Activated CD8-positive, alpha-beta T cell treated with anti-CD3 and anti-CD28 coated beads, Interleukin-2, amount 10 ng/mL, durations not matched to agents 7 days and 5 days (primary cell): ENCODE measurements at regions not wholly inside any gene's neighbourhood (a gene's known extent, or its start where the extent isn't known, plus 50 kb on each side); places are given as distances from the start of the nearest gene placed in this dataset.
"Not testable (repeated sequence)": the region's sequence is repeated elsewhere in the genome, so short reads cannot be mapped to it uniquely, and the experiment has no call there.

Source experiments
- ATAC-seq: fragments of 150-1000 bp; cut with Tn5 transposase; one replicate; pipeline ENCODE4 v1.10.0; 2021; ENCODE audit warnings: moderate library complexity
- CTCF ChIA-PET: fragments of 350-600 bp; sonication (Branson Sonifier 250); formaldehyde crosslinking; loops from one replicate; lab custom pipeline; 2021; ENCODE audit warnings: antibody characterized with exemption; lab: Charles Lee
- POLR2A ChIA-PET: fragments of 350-600 bp; sonication (Branson Sonifier 250); formaldehyde crosslinking; loops from one replicate; lab custom pipeline; 2021; ENCODE audit warnings: antibody characterized with exemption; lab: Charles Lee
- DNase-seq: peaks from one replicate; pipeline ENCODE4 v3.0.0-alpha.2; 2020
- H3K27ac Mint-ChIP-seq: one replicate; pipeline ENCODE4 v1.8.0; 2021; ENCODE audit warnings: mild to moderate bottlenecking, mixed read lengths
- H3K27me3 Mint-ChIP-seq: one replicate; pipeline ENCODE4 v1.8.0; 2021; ENCODE audit warnings: low read depth, mixed read lengths
- H3K36me3 Mint-ChIP-seq: one replicate; pipeline ENCODE4 v1.8.0; 2021; ENCODE audit warnings: low read depth, mixed read lengths
- H3K4me1 Mint-ChIP-seq: one replicate; pipeline ENCODE4 v1.8.0; 2021; ENCODE audit warnings: low read depth, mixed read lengths
- H3K4me3 Mint-ChIP-seq: one replicate; pipeline ENCODE4 v1.8.0; 2021; ENCODE audit warnings: mild to moderate bottlenecking, mixed read lengths
- H3K9me3 Mint-ChIP-seq: one replicate; pipeline ENCODE4 v1.8.0; 2022; ENCODE audit warnings: mixed read lengths; ENCODE audit not compliant: insufficient read depth

DNA sequence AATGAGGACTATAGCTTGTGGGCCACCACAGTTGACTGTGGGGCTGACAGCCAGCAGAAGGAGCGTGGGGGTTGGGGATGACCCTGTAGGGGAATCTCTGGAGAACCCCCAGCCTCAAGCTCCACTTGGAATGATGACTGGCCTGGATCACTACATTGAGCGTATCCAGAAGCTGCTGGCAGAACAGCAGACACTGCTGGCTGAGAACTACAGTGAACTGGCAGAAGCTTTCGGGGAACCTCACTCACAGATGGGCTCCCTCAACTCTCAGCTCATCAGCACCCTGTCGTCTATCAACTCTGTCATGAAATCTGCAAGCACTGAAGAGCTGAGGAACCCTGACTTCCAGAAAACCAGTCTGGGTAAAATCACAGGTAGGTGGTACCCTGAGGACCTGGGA lies 128.4 kb upstream of the DMRT1 start:
- DNase-seq (no peak), ATAC-seq (no peak)
- Mint-ChIP-seq H3K27ac (no peak overlapping the region), H3K36me3 (peaks cover 5% of the 10 kb centered on the region), H3K4me3 (no peak overlapping the region), H3K9me3 (no peaks in the 10 kb centered on the region), H3K4me1 (peaks cover 8% of the 10 kb centered on the region), H3K27me3 (peaks cover 5% of the 10 kb centered on the region)
- CTCF ChIA-PET: interaction anchor here (1.4 kb wide), 1 partner anchor 100 kb away, joined by 5 read pairs; no protein-coding TSS in a partner anchor
- POLR2A ChIA-PET: interaction anchor here (1.0 kb wide), 1 partner anchor 10 kb away, joined by 3 read pairs; no protein-coding TSS in a partner anchor

- DNase-seq (no peak), ATAC-seq (no peak)
- H3K27me3 Mint-ChIP-seq: peaks cover 2% of the 10 kb centered on the region
- H3K4me3 Mint-ChIP-seq: no peak overlapping the region
- POLR2A ChIA-PET: no interaction called here
- H3K27ac Mint-ChIP-seq: no peak overlapping the region
- peaks cover 5% of the 10 kb centered on the region for H3K36me3 Mint-ChIP-seq
- no peaks in the 10 kb centered on the region for H3K4me1 Mint-ChIP-seq
- CTCF ChIA-PET: interaction anchor here (1.5 kb wide), 1 partner anchor 66 kb away, joined by 3 read pairs; no protein-coding TSS in a partner anchor
- no peaks in the 10 kb centered on the region for H3K9me3 Mint-ChIP-seq
Observed at GRCh38 chr9:714675-715074, 126.8 kb upstream of the DMRT1 start.

GRCh38 chr9:715300-715699 lies 126.2 kb upstream of the DMRT1 start:
- Mint-ChIP-seq H3K27me3 (no peaks in the 10 kb centered on the region), H3K9me3 (no peaks in the 10 kb centered on the region), H3K27ac (no peak overlapping the region), H3K4me3 (no peak overlapping the region), H3K36me3 (peaks cover 5% of the 10 kb centered on the region), H3K4me1 (no peaks in the 10 kb centered on the region)
- POLR2A ChIA-PET: no interaction called here
- ATAC-seq (no peak), DNase-seq (no peak)
- CTCF ChIA-PET: interaction anchor here (1.4 to 1.5 kb wide), 2 partner anchors 8 to 67 kb away, joined by 3 to 4 read pairs; no protein-coding TSS in a partner anchor

- ATAC-seq: no peak
- H3K36me3 Mint-ChIP-seq: peaks cover 2% of the 10 kb centered on the region
- H3K27me3 Mint-ChIP-seq: no peaks in the 10 kb centered on the region
- H3K4me1 Mint-ChIP-seq: no peaks in the 10 kb centered on the region
- ChIA-PET POLR2A (no interaction called here), CTCF (interaction anchor here (1.4 to 1.5 kb wide), 2 partner anchors 9 to 67 kb away, joined by 3 to 4 read pairs; no protein-coding TSS in a partner anchor)
- H3K9me3 Mint-ChIP-seq: no peaks in the 10 kb centered on the region
- DNase-seq: no peak
- no peak overlapping the region for H3K4me3 Mint-ChIP-seq
- H3K27ac Mint-ChIP-seq: no peak overlapping the region
Observed at GRCh38 chr9:715743-716400, 125.6 kb upstream of the DMRT1 start.

GRCh38 chr9:717722-718121 lies 123.8 kb upstream of the DMRT1 start:
- no peaks in the 10 kb centered on the region for H3K27me3 Mint-ChIP-seq

DNA sequence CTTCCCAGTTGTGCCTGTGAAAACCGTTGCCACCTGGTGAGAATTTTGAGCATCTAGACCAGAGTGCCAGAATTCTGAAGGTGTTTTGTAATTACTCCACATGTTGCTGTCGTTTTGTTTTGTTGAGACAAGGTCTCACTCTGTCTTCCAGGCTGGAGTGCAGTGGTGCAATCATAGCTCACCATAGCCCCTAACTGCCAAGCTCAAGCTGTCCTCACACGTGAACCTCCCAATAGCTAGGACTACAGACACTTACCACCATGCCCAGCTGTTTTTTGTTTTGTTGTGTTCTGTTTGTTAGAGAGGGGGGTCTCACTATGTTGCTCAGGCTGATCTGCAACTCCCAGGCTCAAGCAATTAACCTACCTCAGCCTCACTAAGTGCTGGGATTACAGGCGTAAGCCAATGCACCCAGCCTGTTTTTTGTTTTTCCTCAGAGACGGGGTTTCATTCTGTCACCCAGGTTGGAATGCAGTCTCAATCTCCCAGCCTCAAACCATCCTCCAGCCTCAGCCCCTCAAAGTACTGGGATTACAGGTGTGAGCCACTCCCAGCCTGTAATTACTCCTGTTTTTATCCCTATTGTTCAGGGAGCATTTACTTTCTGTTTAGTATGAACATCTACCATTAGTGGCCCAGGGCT lies 121.1 kb upstream of the DMRT1 start:
- no peaks in the 10 kb centered on the region for H3K9me3 Mint-ChIP-seq
- no peak overlapping the region for H3K4me3 Mint-ChIP-seq
- no peak for ATAC-seq
- H3K27me3 Mint-ChIP-seq: no peaks in the 10 kb centered on the region
- H3K27ac Mint-ChIP-seq: no peak overlapping the region
- ChIA-PET POLR2A (no interaction called here), CTCF (no interaction called here)
- no peak for DNase-seq
- H3K4me1 Mint-ChIP-seq: no peaks in the 10 kb centered on the region
- H3K36me3 Mint-ChIP-seq: no peaks in the 10 kb centered on the region

More at GRCh38 chr9:717722-718121, 123.8 kb upstream of the DMRT1 start:
- Mint-ChIP-seq H3K9me3 (no peaks in the 10 kb centered on the region), H3K4me1 (no peaks in the 10 kb centered on the region), H3K36me3 (no peaks in the 10 kb centered on the region), H3K4me3 (no peak overlapping the region), H3K27ac (no peak overlapping the region)
- CTCF ChIA-PET: no interaction called here
- POLR2A ChIA-PET: no interaction called here
- DNase-seq: no peak
- no peak for ATAC-seq

DNA sequence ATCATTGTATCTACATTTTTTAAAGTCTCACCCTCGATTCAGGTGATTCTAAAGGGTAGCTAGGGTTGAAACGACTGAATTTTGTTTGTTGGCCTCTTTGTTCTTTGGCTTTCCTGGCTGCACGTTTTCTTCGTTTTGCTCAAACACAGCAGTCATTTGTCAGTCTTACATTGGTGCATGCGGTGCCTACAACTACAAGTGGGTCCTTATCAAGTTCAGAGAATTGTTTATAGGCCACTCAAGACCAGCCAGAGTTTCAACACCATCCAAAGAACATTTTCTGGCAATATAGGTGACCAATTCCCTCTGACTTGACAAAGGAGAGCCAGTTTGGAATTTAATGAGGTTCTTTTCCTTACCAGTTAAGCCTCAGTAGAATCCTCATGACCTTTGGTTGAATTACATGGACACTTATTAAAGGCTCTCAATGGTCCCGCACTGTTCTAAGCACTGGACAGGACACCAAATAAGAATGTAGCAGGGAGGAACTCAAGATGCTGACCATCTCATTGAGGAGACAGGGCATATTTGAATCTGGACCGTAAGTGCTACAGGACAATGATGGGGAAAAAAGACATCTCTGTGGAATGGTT lies 119.0 kb upstream of the DMRT1 start:
- Mint-ChIP-seq H3K27me3 (no peaks in the 10 kb centered on the region), H3K27ac (no peak overlapping the region), H3K4me1 (no peaks in the 10 kb centered on the region), H3K9me3 (no peaks in the 10 kb centered on the region), H3K4me3 (no peak overlapping the region), H3K36me3 (no peaks in the 10 kb centered on the region)
- no peak for ATAC-seq
- ChIA-PET POLR2A (no interaction called here), CTCF (interaction anchor here (1.5 to 2.4 kb wide), 2 partner anchors 11 to 34 kb away, joined by 3 to 5 read pairs; no protein-coding TSS in a partner anchor)
- DNase-seq: no peak

DNA sequence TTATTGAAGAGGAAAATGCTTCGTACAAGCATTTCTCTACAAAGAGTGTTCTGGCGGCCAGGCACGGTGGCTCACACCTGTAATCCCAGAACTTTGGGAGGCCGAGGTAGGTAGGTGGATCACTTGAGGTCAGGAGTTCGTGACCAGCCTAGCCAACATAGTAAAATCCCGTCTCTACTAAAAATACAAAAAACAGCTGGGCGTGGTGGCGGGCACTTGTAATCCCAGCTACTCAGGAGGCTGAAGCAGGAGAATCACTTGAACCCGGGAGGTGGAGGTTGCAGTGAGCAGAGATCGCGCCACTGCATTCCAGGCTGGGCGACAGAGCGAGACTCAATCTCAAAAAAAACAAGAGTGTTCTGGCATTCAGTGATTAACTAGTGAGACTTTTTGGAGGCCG lies 117.0 kb upstream of the DMRT1 start:
- not testable (repeated sequence) for DNase-seq, H3K4me3 Mint-ChIP-seq, H3K27ac Mint-ChIP-seq, H3K27me3 Mint-ChIP-seq, ATAC-seq, H3K9me3 Mint-ChIP-seq, H3K36me3 Mint-ChIP-seq, H3K4me1 Mint-ChIP-seq
- ChIA-PET POLR2A (interaction anchor here (0.6 kb wide), 1 partner anchor 103 kb away, joined by 3 read pairs; no protein-coding TSS in a partner anchor), CTCF (interaction anchor here (0.6 to 1.5 kb wide), 4 partner anchors 13 to 168 kb away, joined by 3 read pairs; no protein-coding TSS in a partner anchor)

GRCh38 chr9:726005-726404 lies 115.5 kb upstream of the DMRT1 start:
- no peak for ATAC-seq
- DNase-seq: no peak
- CTCF ChIA-PET: interaction anchor here (1.3 kb wide), 1 partner anchor 24 kb away, joined by 3 read pairs; no protein-coding TSS in a partner anchor
- no peaks in the 10 kb centered on the region for H3K27me3 Mint-ChIP-seq
- H3K4me3 Mint-ChIP-seq: no peak overlapping the region
- no peaks in the 10 kb centered on the region for H3K9me3 Mint-ChIP-seq
- no peaks in the 10 kb centered on the region for H3K4me1 Mint-ChIP-seq
- no peak overlapping the region for H3K27ac Mint-ChIP-seq
- POLR2A ChIA-PET: no interaction called here
- peaks cover 4% of the 10 kb centered on the region for H3K36me3 Mint-ChIP-seq

DNA sequence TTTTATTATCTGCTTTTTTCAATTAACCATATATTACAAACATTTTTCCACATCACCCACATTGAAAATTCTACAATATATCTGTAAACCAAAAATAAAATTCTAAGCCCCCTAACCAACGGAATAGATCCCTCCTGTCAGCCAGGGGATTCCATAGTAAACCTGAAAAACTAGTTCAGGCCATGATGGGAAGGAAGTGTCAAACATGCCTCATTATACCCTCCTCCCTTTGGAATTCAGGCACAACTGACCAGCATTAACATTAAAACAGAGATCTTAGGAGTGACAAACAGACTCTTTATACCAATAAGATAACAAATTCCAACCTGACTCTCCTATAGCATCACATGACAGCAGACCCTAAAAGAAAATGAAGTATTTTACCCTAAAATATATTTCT lies 113.7 kb upstream of the DMRT1 start:
- H3K4me3 Mint-ChIP-seq: no peak overlapping the region
- no peaks in the 10 kb centered on the region for H3K4me1 Mint-ChIP-seq
- POLR2A ChIA-PET: interaction anchor here (1.0 kb wide), 1 partner anchor 11 kb away, joined by 3 read pairs; no protein-coding TSS in a partner anchor
- DNase-seq (no peak), ATAC-seq (no peak)
- peaks cover 5% of the 10 kb centered on the region for H3K36me3 Mint-ChIP-seq
- no peaks in the 10 kb centered on the region for H3K9me3 Mint-ChIP-seq
- no peaks in the 10 kb centered on the region for H3K27me3 Mint-ChIP-seq
- no peak overlapping the region for H3K27ac Mint-ChIP-seq
- CTCF ChIA-PET: no interaction called here

- no peak overlapping the region for H3K4me3 Mint-ChIP-seq
- no peaks in the 10 kb centered on the region for H3K27me3 Mint-ChIP-seq
- H3K9me3 Mint-ChIP-seq: no peaks in the 10 kb centered on the region
- POLR2A ChIA-PET: no interaction called here
- CTCF ChIA-PET: no interaction called here
- H3K36me3 Mint-ChIP-seq: peaks cover 5% of the 10 kb centered on the region
- DNase-seq (no peak), ATAC-seq (no peak)
- no peaks in the 10 kb centered on the region for H3K4me1 Mint-ChIP-seq
- no peak overlapping the region for H3K27ac Mint-ChIP-seq
Observed at GRCh38 chr9:728535-728934, 113.0 kb upstream of the DMRT1 start.

DNA sequence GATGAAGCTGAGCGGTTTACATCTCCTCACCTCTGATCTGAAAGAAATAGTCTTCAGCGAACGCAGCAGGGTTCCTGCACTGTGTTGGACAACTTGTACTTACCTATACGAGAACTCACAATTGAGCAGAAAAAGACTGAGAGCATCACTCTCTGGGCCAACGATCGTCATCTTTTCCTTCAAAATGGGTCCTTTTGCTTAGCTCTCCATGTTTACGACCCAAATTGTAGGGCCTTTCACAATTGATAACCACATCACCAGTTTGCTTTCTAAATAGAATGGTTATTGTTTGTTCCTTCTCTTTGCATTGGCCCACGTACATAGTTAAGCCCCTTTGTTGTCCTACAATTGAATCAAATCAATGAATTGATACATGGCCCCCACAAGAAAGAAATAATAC lies 110.0 kb upstream of the DMRT1 start:
- no peaks in the 10 kb centered on the region for H3K4me1 Mint-ChIP-seq
- POLR2A ChIA-PET: no interaction called here
- peaks cover 5% of the 10 kb centered on the region for H3K36me3 Mint-ChIP-seq

More for the DNA sequence above, 110.0 kb upstream of the DMRT1 start:
- ATAC-seq (no peak), DNase-seq (no peak)
- H3K27ac Mint-ChIP-seq: no peak overlapping the region
- CTCF ChIA-PET: no interaction called here
- no peaks in the 10 kb centered on the region for H3K27me3 Mint-ChIP-seq
- no peak overlapping the region for H3K4me3 Mint-ChIP-seq
- H3K9me3 Mint-ChIP-seq: no peaks in the 10 kb centered on the region
